ENCODE measurements at regions not wholly inside any gene's neighbourhood (a gene's known extent, or its start where the extent isn't known, plus 50 kb on each side); places are given as distances from the start of the nearest gene placed in this dataset.

GRCh38 chr3:76134166-76134565 lies 348.8 kb upstream of the ZNF717 start:
- TF ChIP-seq TAF1 (IDR thresholded peaks at IDR 0.05; ENCODE audit: low read depth, low read length) (no peak), POLR2A (IDR thresholded peaks at IDR 0.05; ENCODE audit: low read depth, low read length) (no peak), PAX5 (IDR thresholded peaks at IDR 0.05; ENCODE audit: insufficient read depth, low read length, severe bottlenecking) (no peak)
